SK-N-SH (cell line): ENCODE measurements at regions not wholly inside any gene's neighbourhood (a gene's known extent, or its start where the extent isn't known, plus 50 kb on each side); places are given as distances from the start of the nearest gene placed in this dataset.

Experiments
- CTCF ChIA-PET: fragments of 300-600, 350-600 bp; formaldehyde crosslinking; extraction: SDS; loops from one replicate; lab custom pipeline; 2021; lab: Yijun Ruan, JAX
- POLR2A ChIA-PET: fragments of 350-600 bp; sonication (Branson Sonifier 250); formaldehyde crosslinking; extraction: SDS; loops from one replicate; lab custom pipeline; 2020; ENCODE audit warnings: antibody characterized with exemption, inconsistent platforms; lab: Yijun Ruan, JAX
- DNase-seq: peaks from one replicate; pipeline ENCODE4 v3.0.0; 2012
- H2AFZ ChIP-seq: fragments of 200-600 bp; sonication (generic); 2 replicates; pipeline ENCODE4 v1.8.1; 2016; ENCODE audit warnings: antibody characterized with exemption, mild to moderate bottlenecking, low read depth
- H3F3A ChIP-seq: fragments of 200-600 bp; sonication (generic); replicated peaks from 2 replicates; pipeline ENCODE3; 2016; ENCODE audit warnings: antibody characterized with exemption, mild to moderate bottlenecking; ENCODE audit not compliant: insufficient read depth
- H3K27ac ChIP-seq, 2 experiments: fragments of 200-500 bp in 1 of 2; fragments of 200-600 bp in 1 of 2; sonication (Bioruptor generic) in 1 of 2; sonication (generic), shearing (Covaris generic) in 1 of 2; 2 replicates each; pipeline versions ENCODE4 v1.5.1 to v1.6.1; 2014 to 2016; ENCODE audit warnings: low read depth in 2 of 2, inconsistent platforms in 1 of 2, low read length in 1 of 2, mild to moderate bottlenecking in 1 of 2, mixed read lengths in 1 of 2
- H3K27me3 ChIP-seq: fragments of 200-600 bp; sonication (generic), shearing (Covaris generic); 2 replicates; pipeline ENCODE4 v1.6.1; 2016; ENCODE audit warnings: mixed run types; ENCODE audit not compliant: insufficient read depth
- H3K36me3 ChIP-seq, 2 experiments: fragments of 200-500 bp in 1 of 2; fragments of 200-600 bp in 1 of 2; sonication (Bioruptor generic) in 1 of 2; sonication (generic) in 1 of 2; replicated peaks in 1 of 2; 2 replicates each; pipeline versions ENCODE3 to v1.5.1; 2014 to 2016; ENCODE audit warnings: low read length in 1 of 2, mild to moderate bottlenecking in 1 of 2; ENCODE audit not compliant: insufficient read depth in 2 of 2, control insufficient read depth in 1 of 2
- H3K4me1 ChIP-seq, 2 experiments: fragments of 200-500 bp in 1 of 2; fragments of 200-600 bp in 1 of 2; sonication (Bioruptor generic) in 1 of 2; sonication (generic), shearing (Covaris generic) in 1 of 2; 2 replicates each; pipeline versions ENCODE4 v1.5.1 to v1.6.1; 2014 to 2016; ENCODE audit warnings: low read depth in 1 of 2, low read length in 1 of 2, mixed run types in 1 of 2; ENCODE audit not compliant: insufficient read depth in 2 of 2, control insufficient read depth in 1 of 2
- H3K4me2 ChIP-seq: fragments of 200-600 bp; sonication (generic), shearing (Covaris generic); 2 replicates; pipeline ENCODE4 v1.6.1; 2017; ENCODE audit warnings: mixed run types
- H3K4me3 ChIP-seq, 2 experiments: fragments of 200-500 bp in 1 of 2; fragments of 200-600 bp in 1 of 2; sonication (Bioruptor generic) in 1 of 2; sonication (generic), shearing (Covaris generic) in 1 of 2; 2 replicates each; pipeline versions ENCODE4 v1.5.1 to v1.8.1; 2014 to 2016; ENCODE audit warnings: low read depth in 2 of 2, inconsistent platforms in 1 of 2, low read length in 1 of 2, mild to moderate bottlenecking in 1 of 2, mixed read lengths in 1 of 2, moderate library complexity in 1 of 2
- H3K79me2 ChIP-seq: fragments of 200-600 bp; sonication (generic); 2 replicates; pipeline ENCODE4 v1.8.1; 2017; ENCODE audit warnings: mild to moderate bottlenecking; ENCODE audit not compliant: insufficient read depth
- H3K9ac ChIP-seq: fragments of 200-600 bp; sonication (generic); 2 replicates; pipeline ENCODE4 v1.6.1; 2017; ENCODE audit warnings: mixed run types
- H3K9me2 ChIP-seq: fragments of 200-600 bp; sonication (generic); 2 replicates; pipeline ENCODE4 v1.6.1; 2017; ENCODE audit warnings: mixed run types
- H3K9me3 ChIP-seq: fragments of 200-600 bp; sonication (generic); 2 replicates; pipeline ENCODE4 v1.6.1; 2017; ENCODE audit warnings: mixed run types, mild to moderate bottlenecking, moderate library complexity
- H4K20me1 ChIP-seq: fragments of 200-600 bp; sonication (generic); 2 replicates; pipeline ENCODE4 v1.6.1; 2017; ENCODE audit warnings: mild to moderate bottlenecking, mixed run types; ENCODE audit not compliant: insufficient read depth
- EP300 ChIP-seq, 2 experiments: IDR thresholded peaks; 2 replicates each; pipeline versions ENCODE4 v1.4.0 to v1.6.1; 2012; ENCODE audit warnings: borderline replicate concordance in 1 of 2, low read depth in 1 of 2, low read length in 1 of 2
- FOSL2 ChIP-seq: IDR thresholded peaks from 2 replicates; pipeline ENCODE4 v1.4.0; 2012; ENCODE audit warnings: low read depth, mild to moderate bottlenecking, moderate library complexity, borderline replicate concordance
- FOXM1 ChIP-seq: IDR thresholded peaks from 2 replicates; pipeline ENCODE4 v1.4.0; 2012; ENCODE audit warnings: low read depth, mild to moderate bottlenecking
- GATA2 ChIP-seq: sonication (generic); formaldehyde crosslinking; IDR thresholded peaks from 2 replicates; pipeline ENCODE4 v1.5.0; 2020; ENCODE audit warnings: mild to moderate bottlenecking, missing genetic modification reagents
- JUND ChIP-seq: IDR thresholded peaks from 2 replicates; pipeline ENCODE4 v1.4.0; 2012
- POLR2AphosphoS5 ChIP-seq: IDR thresholded peaks from 2 replicates; pipeline ENCODE4 v1.6.1; 2012; ENCODE audit warnings: low read depth, low read length
- SIN3A ChIP-seq: IDR thresholded peaks from 2 replicates; pipeline ENCODE4 v1.6.1; 2012; ENCODE audit warnings: low read depth, mild to moderate bottlenecking, low read length, moderate library complexity, borderline replicate concordance
- TCF12 ChIP-seq: IDR thresholded peaks from 2 replicates; pipeline ENCODE4 v1.4.0; 2012
- WGBS: methylation state at CpG from one replicate; pipeline ENCODE4 v1.1.6; 2017; ENCODE audit warnings: low lambda C conversion rate; 5-methylcytosine and 5-hydroxymethylcytosine counted together
- TF ChIP-seq, protein P1 (sequence below): IDR thresholded peaks from 2 replicates; pipeline ENCODE4 v1.6.1; 2012; ENCODE audit warnings: mild to moderate bottlenecking, low read depth, low read length, moderate library complexity
- TF ChIP-seq, protein P2 (sequence below): fragments of 150-350 bp; IDR thresholded peaks from 2 replicates; pipeline ENCODE4 v1.6.1; 2017; ENCODE audit warnings: antibody characterized with exemption, low read length, low read depth, borderline replicate concordance
- TF ChIP-seq, protein P3 (sequence below): fragments of 150-350 bp; IDR thresholded peaks from 2 replicates; pipeline ENCODE4 v1.6.1; 2016; ENCODE audit warnings: mild to moderate bottlenecking, low read depth, low read length

DNA sequence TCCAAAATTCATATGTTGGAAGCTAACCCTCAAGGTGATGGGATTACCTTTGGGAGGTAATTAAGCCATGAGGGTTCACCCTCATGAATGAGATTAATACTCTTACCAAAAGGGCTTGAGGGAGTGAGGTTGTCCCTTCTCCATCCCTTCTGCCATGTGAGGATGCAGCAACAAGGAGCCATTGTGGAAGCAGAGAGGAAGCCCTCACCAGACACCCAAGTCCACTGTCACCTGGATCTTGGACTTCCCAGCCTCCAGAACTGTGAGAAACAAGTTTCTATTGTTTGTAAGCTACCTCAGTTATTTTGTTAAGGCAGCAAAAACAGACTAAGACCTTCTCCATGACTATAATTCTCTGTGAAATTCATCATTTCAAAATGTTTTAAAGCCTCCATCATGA is 125.7 kb downstream of the FAM124B start:
- H3K4me3 ChIP-seq = no peak overlapping the region
- no peak overlapping the region for H3K4me2 ChIP-seq
- no peaks in the 10 kb centered on the region for H3F3A ChIP-seq
- H3K27ac ChIP-seq = no peak overlapping the region
- H3K79me2 ChIP-seq = no peaks in the 10 kb centered on the region
- CTCF ChIA-PET = interaction anchor here (1.1 to 25.3 kb wide), 4 partner anchors 8 to 306 kb away, joined by 4 to 439 read pairs (median 13); no protein-coding TSS in a partner anchor
- H3K9ac ChIP-seq = no peak overlapping the region
- H3K9me2 ChIP-seq = no peaks in the 10 kb centered on the region
- H4K20me1 ChIP-seq = no peaks in the 10 kb centered on the region
- POLR2A ChIA-PET = no interaction called here
- H3K4me1 ChIP-seq = no peaks in the 10 kb centered on the region; a peak in 1 of 4 replicates
- DNase-seq = no peak
- H2AFZ ChIP-seq = no peak overlapping the region
- H3K9me3 ChIP-seq = no peaks in the 10 kb centered on the region
- TF ChIP-seq JUND (no peak), EP300 (IDR thresholded peaks at IDR 0.05; ENCODE audit: borderline replicate concordance in 1 of 2, low read depth in 1 of 2, low read length in 1 of 2) (no peak), TCF12 (no peak), SIN3A (no peak)
- TF ChIP-seq, protein P1, sequence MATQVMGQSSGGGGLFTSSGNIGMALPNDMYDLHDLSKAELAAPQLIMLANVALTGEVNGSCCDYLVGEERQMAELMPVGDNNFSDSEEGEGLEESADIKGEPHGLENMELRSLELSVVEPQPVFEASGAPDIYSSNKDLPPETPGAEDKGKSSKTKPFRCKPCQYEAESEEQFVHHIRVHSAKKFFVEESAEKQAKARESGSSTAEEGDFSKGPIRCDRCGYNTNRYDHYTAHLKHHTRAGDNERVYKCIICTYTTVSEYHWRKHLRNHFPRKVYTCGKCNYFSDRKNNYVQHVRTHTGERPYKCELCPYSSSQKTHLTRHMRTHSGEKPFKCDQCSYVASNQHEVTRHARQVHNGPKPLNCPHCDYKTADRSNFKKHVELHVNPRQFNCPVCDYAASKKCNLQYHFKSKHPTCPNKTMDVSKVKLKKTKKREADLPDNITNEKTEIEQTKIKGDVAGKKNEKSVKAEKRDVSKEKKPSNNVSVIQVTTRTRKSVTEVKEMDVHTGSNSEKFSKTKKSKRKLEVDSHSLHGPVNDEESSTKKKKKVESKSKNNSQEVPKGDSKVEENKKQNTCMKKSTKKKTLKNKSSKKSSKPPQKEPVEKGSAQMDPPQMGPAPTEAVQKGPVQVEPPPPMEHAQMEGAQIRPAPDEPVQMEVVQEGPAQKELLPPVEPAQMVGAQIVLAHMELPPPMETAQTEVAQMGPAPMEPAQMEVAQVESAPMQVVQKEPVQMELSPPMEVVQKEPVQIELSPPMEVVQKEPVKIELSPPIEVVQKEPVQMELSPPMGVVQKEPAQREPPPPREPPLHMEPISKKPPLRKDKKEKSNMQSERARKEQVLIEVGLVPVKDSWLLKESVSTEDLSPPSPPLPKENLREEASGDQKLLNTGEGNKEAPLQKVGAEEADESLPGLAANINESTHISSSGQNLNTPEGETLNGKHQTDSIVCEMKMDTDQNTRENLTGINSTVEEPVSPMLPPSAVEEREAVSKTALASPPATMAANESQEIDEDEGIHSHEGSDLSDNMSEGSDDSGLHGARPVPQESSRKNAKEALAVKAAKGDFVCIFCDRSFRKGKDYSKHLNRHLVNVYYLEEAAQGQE = no peak
- TF ChIP-seq, protein P2, sequence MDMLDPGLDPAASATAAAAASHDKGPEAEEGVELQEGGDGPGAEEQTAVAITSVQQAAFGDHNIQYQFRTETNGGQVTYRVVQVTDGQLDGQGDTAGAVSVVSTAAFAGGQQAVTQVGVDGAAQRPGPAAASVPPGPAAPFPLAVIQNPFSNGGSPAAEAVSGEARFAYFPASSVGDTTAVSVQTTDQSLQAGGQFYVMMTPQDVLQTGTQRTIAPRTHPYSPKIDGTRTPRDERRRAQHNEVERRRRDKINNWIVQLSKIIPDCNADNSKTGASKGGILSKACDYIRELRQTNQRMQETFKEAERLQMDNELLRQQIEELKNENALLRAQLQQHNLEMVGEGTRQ = no peak
- no peaks in the 10 kb centered on the region for H3K36me3 ChIP-seq
- H3K27me3 ChIP-seq = no peaks in the 10 kb centered on the region

DNA sequence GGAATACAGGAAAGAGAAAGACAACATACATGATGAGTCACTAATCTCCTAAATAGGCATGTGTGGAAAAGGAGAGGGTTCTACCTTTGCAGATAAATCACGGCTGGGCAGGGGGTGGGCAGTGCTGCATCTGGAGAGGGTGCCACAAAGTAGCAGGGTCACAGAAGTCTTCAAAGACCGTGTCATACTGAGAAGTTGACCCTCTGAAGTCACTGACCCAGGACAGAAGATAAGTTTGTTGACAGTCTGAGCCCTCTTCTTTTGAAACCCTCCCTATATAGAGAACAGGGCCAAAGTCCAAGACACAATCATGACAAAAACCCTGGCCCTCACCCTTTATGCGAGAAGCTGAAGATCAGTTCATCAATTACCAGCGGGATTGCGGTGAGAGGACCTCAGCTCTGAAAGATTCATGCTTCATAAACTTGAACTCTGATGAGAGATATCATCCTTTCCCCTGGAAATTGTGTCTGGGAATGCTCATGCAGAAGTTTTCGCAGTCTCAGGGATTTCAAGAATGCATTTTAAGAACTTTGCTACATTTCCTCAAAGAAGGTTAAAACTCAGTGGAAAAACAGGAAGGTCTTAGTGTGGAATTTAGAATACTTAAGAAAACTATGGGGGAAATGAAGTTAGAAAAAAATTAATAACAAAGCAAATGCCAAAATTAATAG is 129.5 kb downstream of the FAM124B start:
- Histone ChIP-seq H3K4me1 (peaks cover 0 to 3% of the 10 kb centered on the region in 2 experiments; a peak in 2 of 4 replicates), H4K20me1 (no peaks in the 10 kb centered on the region), H3K9me3 (no peaks in the 10 kb centered on the region), H3K9ac (no peak overlapping the region), H3K4me2 (no peak overlapping the region), H3K79me2 (no peaks in the 10 kb centered on the region), H2AFZ (no peak overlapping the region), H3K4me3 (no peak overlapping the region), H3F3A (peaks cover under 1% of the 10 kb centered on the region), H3K27me3 (no peaks in the 10 kb centered on the region), H3K27ac (no peak overlapping the region), H3K36me3 (no peaks in the 10 kb centered on the region), H3K9me2 (no peaks in the 10 kb centered on the region)
- ChIA-PET POLR2A (no interaction called here), CTCF (interaction anchor here (0.7 to 25.3 kb wide), 4 partner anchors 11 to 302 kb away, joined by 3 to 439 read pairs (median 16); no protein-coding TSS in a partner anchor)
- no peak for TF ChIP-seq FOSL2
- TF ChIP-seq GATA2 (CRISPR knock-in tag) = no peak
- TF ChIP-seq FOXM1 = no peak
- TF ChIP-seq SIN3A = no peak
- TF ChIP-seq JUND = no peak
- TF ChIP-seq, protein P3, sequence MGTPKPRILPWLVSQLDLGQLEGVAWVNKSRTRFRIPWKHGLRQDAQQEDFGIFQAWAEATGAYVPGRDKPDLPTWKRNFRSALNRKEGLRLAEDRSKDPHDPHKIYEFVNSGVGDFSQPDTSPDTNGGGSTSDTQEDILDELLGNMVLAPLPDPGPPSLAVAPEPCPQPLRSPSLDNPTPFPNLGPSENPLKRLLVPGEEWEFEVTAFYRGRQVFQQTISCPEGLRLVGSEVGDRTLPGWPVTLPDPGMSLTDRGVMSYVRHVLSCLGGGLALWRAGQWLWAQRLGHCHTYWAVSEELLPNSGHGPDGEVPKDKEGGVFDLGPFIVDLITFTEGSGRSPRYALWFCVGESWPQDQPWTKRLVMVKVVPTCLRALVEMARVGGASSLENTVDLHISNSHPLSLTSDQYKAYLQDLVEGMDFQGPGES = no peak
- TF ChIP-seq, protein P2 = no peak
- no peak for TF ChIP-seq POLR2AphosphoS5
- WGBS = 88% methylated on average over 6 of the region's 6 CpGs
- no peak for DNase-seq
